ENCODE measurements at regions not wholly inside any gene's neighbourhood (a gene's known extent, or its start where the extent isn't known, plus 50 kb on each side); places are given as distances from the start of the nearest gene placed in this dataset.

DNA sequence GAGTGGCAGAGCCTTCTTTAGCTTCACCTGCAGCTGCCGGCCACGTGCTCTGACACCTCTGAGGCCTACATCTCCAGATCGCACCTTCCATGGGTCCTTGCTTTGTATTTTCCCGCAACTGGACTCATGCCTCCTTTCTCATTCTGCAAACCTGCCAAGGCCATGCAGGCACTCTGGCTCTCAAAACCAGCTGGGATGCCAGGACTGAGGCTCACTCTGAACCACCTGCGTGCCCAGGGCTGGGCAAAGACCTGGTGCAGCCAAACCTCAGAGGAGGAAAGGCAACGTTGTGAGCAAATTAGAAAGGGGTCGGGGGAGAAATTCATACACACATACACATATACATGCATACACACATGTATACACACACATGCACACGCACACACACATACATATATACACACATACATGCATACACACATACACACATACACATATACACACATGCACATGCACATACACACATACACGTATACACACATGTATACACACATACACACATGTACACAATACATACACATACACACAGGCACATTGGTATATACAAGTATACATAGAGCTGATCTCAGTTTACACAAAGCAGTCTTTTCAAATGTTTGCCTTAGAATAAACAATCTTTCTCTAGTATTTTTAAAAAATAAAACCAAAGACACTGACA lies 125.2 kb downstream of the RTP5 start:
- no peak overlapping the region for H3K4me3 ChIP-seq (ENCODE audit: low read depth, poor library complexity, severe bottlenecking)
- WGBS, 2 donors: 85 to 93% methylated on average over 9 of the region's 9 CpGs
- intact Hi-C loops (cut with DNase I; ENCODE audit: low total_unique reads): no loop called here
- no peak for DNase-seq (ENCODE audit: low spot score in 2 of 2)
- TF ChIP-seq, protein P1, sequence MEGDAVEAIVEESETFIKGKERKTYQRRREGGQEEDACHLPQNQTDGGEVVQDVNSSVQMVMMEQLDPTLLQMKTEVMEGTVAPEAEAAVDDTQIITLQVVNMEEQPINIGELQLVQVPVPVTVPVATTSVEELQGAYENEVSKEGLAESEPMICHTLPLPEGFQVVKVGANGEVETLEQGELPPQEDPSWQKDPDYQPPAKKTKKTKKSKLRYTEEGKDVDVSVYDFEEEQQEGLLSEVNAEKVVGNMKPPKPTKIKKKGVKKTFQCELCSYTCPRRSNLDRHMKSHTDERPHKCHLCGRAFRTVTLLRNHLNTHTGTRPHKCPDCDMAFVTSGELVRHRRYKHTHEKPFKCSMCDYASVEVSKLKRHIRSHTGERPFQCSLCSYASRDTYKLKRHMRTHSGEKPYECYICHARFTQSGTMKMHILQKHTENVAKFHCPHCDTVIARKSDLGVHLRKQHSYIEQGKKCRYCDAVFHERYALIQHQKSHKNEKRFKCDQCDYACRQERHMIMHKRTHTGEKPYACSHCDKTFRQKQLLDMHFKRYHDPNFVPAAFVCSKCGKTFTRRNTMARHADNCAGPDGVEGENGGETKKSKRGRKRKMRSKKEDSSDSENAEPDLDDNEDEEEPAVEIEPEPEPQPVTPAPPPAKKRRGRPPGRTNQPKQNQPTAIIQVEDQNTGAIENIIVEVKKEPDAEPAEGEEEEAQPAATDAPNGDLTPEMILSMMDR (IDR thresholded peaks at IDR 0.05): no peak
- TF ChIP-seq POLR2A (IDR thresholded peaks at IDR 0.05): no peak

DNA sequence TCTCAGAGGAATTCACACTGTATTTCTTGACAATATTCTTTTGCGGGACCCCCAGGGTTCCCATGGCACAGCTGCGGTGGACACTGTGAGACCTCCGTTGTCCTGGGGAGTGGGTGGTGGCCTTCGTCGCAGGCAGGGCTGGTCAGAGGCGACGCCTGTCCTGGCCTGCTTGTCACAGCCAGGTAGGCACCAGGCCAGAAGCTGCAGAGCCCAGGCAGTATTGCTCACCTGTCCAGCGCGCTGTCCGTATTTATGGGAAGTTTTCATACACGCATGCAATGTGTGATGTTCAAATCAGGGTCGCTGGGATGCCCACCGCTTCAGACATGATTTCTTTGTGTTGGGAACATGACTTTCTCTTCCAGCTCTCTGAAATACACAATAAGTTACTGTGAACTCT lies 126.6 kb downstream of the RTP5 start:
- peak in 1 of 2 donors; percentile 63 for DNase-seq (ENCODE audit: low spot score in 2 of 2)
- WGBS, 2 donors: 90 to 92% methylated on average over 13 of the region's 13 CpGs
- intact Hi-C loops (cut with DNase I; ENCODE audit: low total_unique reads): no loop called here
- TF ChIP-seq, protein P1 (IDR thresholded peaks at IDR 0.05): no peak
- TF ChIP-seq POLR2A (IDR thresholded peaks at IDR 0.05): no peak
- H3K4me3 ChIP-seq (ENCODE audit: low read depth, poor library complexity, severe bottlenecking): no peak overlapping the region

DNA sequence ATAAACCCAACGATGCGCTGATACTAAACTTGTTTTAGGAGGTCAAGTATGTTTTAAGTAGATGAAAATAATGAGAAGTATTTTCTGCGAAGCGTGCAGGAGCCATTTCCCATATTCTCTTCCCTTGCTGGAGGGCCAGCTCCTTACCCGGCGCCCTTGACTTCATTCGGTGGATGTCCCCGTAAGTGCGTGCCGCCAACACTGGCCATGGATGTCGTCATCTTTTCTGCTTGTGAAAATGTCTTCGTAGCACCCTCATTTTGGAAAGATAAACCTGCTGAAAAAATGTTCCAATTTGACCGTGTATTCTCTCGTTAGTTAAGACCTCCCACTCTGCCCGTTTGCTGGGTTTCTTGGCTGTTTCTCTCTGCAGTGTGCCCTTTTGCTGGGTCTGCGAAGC lies 127.5 kb downstream of the RTP5 start:
- WGBS, 2 donors: 92 to 96% methylated on average over 16 of the region's 16 CpGs
- intact Hi-C loops (cut with DNase I; ENCODE audit: low total_unique reads): no loop called here
- DNase-seq (ENCODE audit: low spot score in 2 of 2): peak in 1 of 2 donors; percentile 48
- TF ChIP-seq, protein P1 (IDR thresholded peaks at IDR 0.05): no peak
- no peak for TF ChIP-seq POLR2A (IDR thresholded peaks at IDR 0.05)
- no peak overlapping the region for H3K4me3 ChIP-seq (ENCODE audit: low read depth, poor library complexity, severe bottlenecking)

DNA sequence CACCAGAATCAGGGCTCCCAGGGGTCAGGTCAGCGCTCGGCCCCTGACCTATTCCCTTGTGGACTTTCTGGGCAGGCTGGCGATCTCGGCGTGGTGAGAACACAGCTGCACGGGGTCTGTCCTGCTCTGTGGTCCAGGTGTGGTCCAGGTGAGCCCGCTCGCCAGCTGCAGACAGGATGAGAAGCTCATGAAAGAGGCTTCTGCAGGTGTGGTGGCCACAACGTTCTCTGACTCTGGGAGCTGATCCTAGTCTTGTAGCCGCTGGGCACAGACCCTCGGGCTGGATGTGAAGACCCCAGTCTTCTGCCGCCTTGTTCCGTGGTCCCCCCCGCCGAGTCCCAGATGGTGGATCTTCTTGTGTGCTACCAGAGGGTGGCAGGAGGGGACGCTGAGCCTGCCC lies 129.7 kb downstream of the RTP5 start:
- intact Hi-C loops (cut with DNase I; ENCODE audit: low total_unique reads): no loop called here
- H3K4me3 ChIP-seq (ENCODE audit: low read depth, poor library complexity, severe bottlenecking): no peak overlapping the region
- WGBS, 2 donors: 81 to 88% methylated on average over 15 of the region's 16 CpGs
- TF ChIP-seq POLR2A (IDR thresholded peaks at IDR 0.05): no peak
- TF ChIP-seq, protein P1 (IDR thresholded peaks at IDR 0.05): no peak
- DNase-seq (ENCODE audit: low spot score in 2 of 2): peak in 1 of 2 donors; percentile 58

DNA sequence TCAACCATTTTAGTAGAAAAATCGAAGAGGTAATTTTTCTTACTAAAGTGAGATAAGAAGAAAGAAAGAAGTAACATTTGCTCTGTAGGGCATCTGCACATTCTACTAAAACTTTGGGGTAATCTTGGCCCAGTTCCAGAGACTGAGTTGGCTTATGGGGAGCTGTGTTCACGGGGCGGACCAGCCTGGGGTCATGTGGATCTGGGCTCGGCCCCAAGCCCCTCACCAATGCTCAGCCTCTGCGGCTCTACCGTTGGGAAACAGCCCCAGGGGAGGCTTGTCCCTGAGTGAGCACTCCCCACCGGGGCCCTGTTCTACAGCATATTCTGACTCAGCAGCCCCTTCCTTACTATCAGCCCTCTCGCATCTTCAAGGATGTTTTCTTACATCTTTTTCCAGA lies 132.3 kb downstream of the RTP5 start:
- peak in 1 of 2 donors; percentile 59 for DNase-seq (ENCODE audit: low spot score in 2 of 2)
- intact Hi-C loops (cut with DNase I; ENCODE audit: low total_unique reads): no loop called here

More for the DNA sequence above, 132.3 kb downstream of the RTP5 start:
- no peak for TF ChIP-seq POLR2A (IDR thresholded peaks at IDR 0.05)
- TF ChIP-seq, protein P1 (IDR thresholded peaks at IDR 0.05): no peak
- H3K4me3 ChIP-seq (ENCODE audit: low read depth, poor library complexity, severe bottlenecking): no peak overlapping the region
- 45 to 50% methylated on average over 8 of the region's 8 CpGs for WGBS, 2 donors

Data from lower leg skin (tissue), 4 donors.